ENCODE measurements at regions not wholly inside any gene's neighbourhood (a gene's known extent, or its start where the extent isn't known, plus 50 kb on each side); places are given as distances from the start of the nearest gene placed in this dataset.
"Not testable (repeated sequence)": the region's sequence is repeated elsewhere in the genome, so short reads cannot be mapped to it uniquely, and the experiment has no call there.

- TF ChIP-seq CTCF (conservative IDR thresholded peaks at IDR 0.05; ENCODE audit: low read depth, low read length); EZH2 (IDR thresholded peaks at IDR 0.05; ENCODE audit: low read length, unreplicated experiment): not testable (repeated sequence)
Measured at GRCh38 chr1:57530911-57531260, 107.0 kb upstream of the DAB1 start.

Measured in PC-3 (cell line).